Ascending aorta (tissue), 2 donors: ENCODE measurements at regions not wholly inside any gene's neighbourhood (a gene's known extent, or its start where the extent isn't known, plus 50 kb on each side); places are given as distances from the start of the nearest gene placed in this dataset.

Experiments used
- DNase-seq, 2 donors: peaks; one replicate each; pipeline ENCODE4 v3.0.0-alpha.2; 2019; ENCODE audit warnings: low spot score in 2 of 2
- H3K27ac ChIP-seq, 2 donors: fragments of 200-600 bp; sonication (generic); one replicate each; pipeline ENCODE4 v1.5.1; 2016 to 2017; ENCODE audit warnings: mild to moderate bottlenecking in 1 of 2
- H3K27me3 ChIP-seq: fragments of 200-600 bp; sonication (generic); one replicate; pipeline ENCODE4 v1.5.1; 2017
- H3K36me3 ChIP-seq, 2 donors: fragments of 200-600 bp; sonication (generic); one replicate each; pipeline ENCODE4 v1.5.1; 2016
- H3K4me1 ChIP-seq, 2 donors: fragments of 200-600 bp; sonication (generic); one replicate each; pipeline ENCODE4 v1.5.1; 2016 to 2017; ENCODE audit warnings: mild to moderate bottlenecking in 1 of 2
- H3K4me3 ChIP-seq, 2 donors: fragments of 200-600 bp; sonication (generic); one replicate each; pipeline ENCODE4 v1.5.1; 2016 to 2017; ENCODE audit warnings: mild to moderate bottlenecking in 1 of 2
- H3K9me3 ChIP-seq, 2 donors: fragments of 200-600 bp; sonication (generic); one replicate each; pipeline ENCODE4 v1.5.1; 2016
- intact Hi-C: fragments of 100-400 bp; cut with DNase I; formaldehyde crosslinking; loops from one replicate; pipeline ENCODE4 v1.15.1; 2023
- TF ChIP-seq, protein P1 (sequence below), 3 experiments: fragments of 200-600 bp in 2 of 3; fragments of 450-650 bp in 1 of 3; sonication (generic) in 2 of 3; IDR thresholded peaks; one replicate each; pipeline ENCODE4 v1.5.1; 2016 to 2019; ENCODE audit warnings: antibody characterized with exemption in 3 of 3, mild to moderate bottlenecking in 1 of 3, moderate library complexity in 1 of 3

DNA sequence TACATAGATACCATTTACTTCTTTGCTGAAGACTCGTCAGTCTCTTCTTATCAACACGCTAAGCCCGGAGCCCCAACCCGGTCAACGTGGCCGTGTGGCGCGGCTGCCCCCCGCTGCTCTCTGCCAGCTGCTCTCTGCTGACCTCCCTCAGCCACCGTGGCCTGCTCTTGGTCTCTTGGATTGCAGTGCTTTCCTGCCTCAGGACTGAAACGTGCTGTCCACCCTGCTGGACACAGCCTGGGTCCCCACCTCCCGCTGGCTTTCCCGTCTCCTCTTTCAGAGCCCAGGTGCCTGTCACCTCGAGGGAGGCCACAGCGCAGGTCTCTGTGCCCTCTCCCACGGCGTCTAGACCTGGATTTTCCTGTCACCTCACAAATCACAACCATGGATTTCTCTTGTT is 388.1 kb upstream of the B3GAT1 start:
- TF ChIP-seq, protein P1, sequence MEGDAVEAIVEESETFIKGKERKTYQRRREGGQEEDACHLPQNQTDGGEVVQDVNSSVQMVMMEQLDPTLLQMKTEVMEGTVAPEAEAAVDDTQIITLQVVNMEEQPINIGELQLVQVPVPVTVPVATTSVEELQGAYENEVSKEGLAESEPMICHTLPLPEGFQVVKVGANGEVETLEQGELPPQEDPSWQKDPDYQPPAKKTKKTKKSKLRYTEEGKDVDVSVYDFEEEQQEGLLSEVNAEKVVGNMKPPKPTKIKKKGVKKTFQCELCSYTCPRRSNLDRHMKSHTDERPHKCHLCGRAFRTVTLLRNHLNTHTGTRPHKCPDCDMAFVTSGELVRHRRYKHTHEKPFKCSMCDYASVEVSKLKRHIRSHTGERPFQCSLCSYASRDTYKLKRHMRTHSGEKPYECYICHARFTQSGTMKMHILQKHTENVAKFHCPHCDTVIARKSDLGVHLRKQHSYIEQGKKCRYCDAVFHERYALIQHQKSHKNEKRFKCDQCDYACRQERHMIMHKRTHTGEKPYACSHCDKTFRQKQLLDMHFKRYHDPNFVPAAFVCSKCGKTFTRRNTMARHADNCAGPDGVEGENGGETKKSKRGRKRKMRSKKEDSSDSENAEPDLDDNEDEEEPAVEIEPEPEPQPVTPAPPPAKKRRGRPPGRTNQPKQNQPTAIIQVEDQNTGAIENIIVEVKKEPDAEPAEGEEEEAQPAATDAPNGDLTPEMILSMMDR (IDR thresholded peaks at IDR 0.05): no peak
- H3K9me3 ChIP-seq: no peaks in the 10 kb centered on the region
- H3K27ac ChIP-seq: no peak overlapping the region
- H3K27me3 ChIP-seq: no peaks in the 10 kb centered on the region
- no peak overlapping the region for H3K4me3 ChIP-seq
- H3K36me3 ChIP-seq: no peaks in the 10 kb centered on the region
- intact Hi-C loops: no loop called here
- no peak for DNase-seq
- H3K4me1 ChIP-seq: no peaks in the 10 kb centered on the region

GRCh38 chr11:134799386-134799785 is 387.3 kb upstream of the B3GAT1 start:
- Histone ChIP-seq H3K9me3 (no peaks in the 10 kb centered on the region), H3K36me3 (no peaks in the 10 kb centered on the region), H3K4me1 (no peaks in the 10 kb centered on the region), H3K4me3 (no peak overlapping the region), H3K27ac (no peak overlapping the region), H3K27me3 (no peaks in the 10 kb centered on the region)
- no peak for DNase-seq
- TF ChIP-seq, protein P1 (IDR thresholded peaks at IDR 0.05): no peak
- intact Hi-C loops: no loop called here

- intact Hi-C loops: no loop called here
- Histone ChIP-seq H3K4me1 (no peaks in the 10 kb centered on the region), H3K27ac (no peak overlapping the region), H3K27me3 (no peaks in the 10 kb centered on the region), H3K4me3 (no peak overlapping the region), H3K36me3 (no peaks in the 10 kb centered on the region), H3K9me3 (no peaks in the 10 kb centered on the region)
- DNase-seq: no peak
- TF ChIP-seq, protein P1 (IDR thresholded peaks at IDR 0.05): no peak
Observed at GRCh38 chr11:134797411-134798089, 385.5 kb upstream of the B3GAT1 start.

- Histone ChIP-seq H3K36me3 (no peaks in the 10 kb centered on the region), H3K27me3 (no peaks in the 10 kb centered on the region), H3K27ac (no peak overlapping the region), H3K4me1 (no peaks in the 10 kb centered on the region), H3K9me3 (no peaks in the 10 kb centered on the region), H3K4me3 (no peak overlapping the region)
- intact Hi-C loops: no loop called here
- TF ChIP-seq, protein P1 (IDR thresholded peaks at IDR 0.05): no peak
- no peak for DNase-seq
Observed at GRCh38 chr11:134795017-134795416, 383.0 kb upstream of the B3GAT1 start.

GRCh38 chr11:134794192-134794591 is 382.1 kb upstream of the B3GAT1 start:
- no peak overlapping the region for H3K27ac ChIP-seq
- H3K4me1 ChIP-seq: no peaks in the 10 kb centered on the region
- H3K9me3 ChIP-seq: no peaks in the 10 kb centered on the region
- no peaks in the 10 kb centered on the region for H3K27me3 ChIP-seq
- no peak overlapping the region for H3K4me3 ChIP-seq
- H3K36me3 ChIP-seq: no peaks in the 10 kb centered on the region
- no peak for DNase-seq
- intact Hi-C loops: no loop called here
- TF ChIP-seq, protein P1 (IDR thresholded peaks at IDR 0.05): no peak

- Histone ChIP-seq H3K36me3 (no peaks in the 10 kb centered on the region), H3K27me3 (no peaks in the 10 kb centered on the region), H3K9me3 (no peaks in the 10 kb centered on the region), H3K4me1 (no peaks in the 10 kb centered on the region), H3K4me3 (no peak overlapping the region), H3K27ac (no peak overlapping the region)
- TF ChIP-seq, protein P1 (IDR thresholded peaks at IDR 0.05): no peak
- DNase-seq: no peak
- intact Hi-C loops: no loop called here
Observed at GRCh38 chr11:134792677-134793076, 380.6 kb upstream of the B3GAT1 start.
